ENCODE measurements at regions not wholly inside any gene's neighbourhood (a gene's known extent, or its start where the extent isn't known, plus 50 kb on each side); places are given as distances from the start of the nearest gene placed in this dataset.

- Histone ChIP-seq H3K36me3 (no peaks in the 10 kb centered on the region), H3K4me3 (no peak overlapping the region), H3K4me1 (peaks cover 0 to 19% (median 0%) of the 10 kb centered on the region in 3 donors), H3K27ac (peak overlapping the region in 1 of 4 donors; percentile 35), H3K27me3 (no peaks in the 10 kb centered on the region), H3K9me3 (no peaks in the 10 kb centered on the region)
- WGBS, 2 donors (ENCODE audit: low coverage in 1 of 2) = 58 to 71% methylated on average over 4 to 5 of the region's 5 CpGs
- no peak for ATAC-seq
- no peak for TF ChIP-seq EP300 (IDR thresholded peaks at IDR 0.05)
- no peak for TF ChIP-seq CTCF (IDR thresholded peaks at IDR 0.05)
- TF ChIP-seq POLR2AphosphoS5 (IDR thresholded peaks at IDR 0.05) = no peak
- TF ChIP-seq POLR2A (IDR thresholded peaks at IDR 0.05) = no peak
Measured at GRCh38 chr11:134915881-134916280, 503.8 kb upstream of the B3GAT1 start.

GRCh38 chr11:134915212-134915611 is 503.2 kb upstream of the B3GAT1 start:
- Histone ChIP-seq H3K27me3 (no peaks in the 10 kb centered on the region), H3K36me3 (no peaks in the 10 kb centered on the region), H3K4me3 (no peak overlapping the region), H3K27ac (peak overlapping the region in 1 of 4 donors; percentile 35), H3K4me1 (peaks cover 0 to 19% (median 0%) of the 10 kb centered on the region in 3 donors), H3K9me3 (no peaks in the 10 kb centered on the region)
- TF ChIP-seq EP300 (IDR thresholded peaks at IDR 0.05) = no peak
- peak; percentile 34 for TF ChIP-seq POLR2AphosphoS5 (IDR thresholded peaks at IDR 0.05)
- no peak for TF ChIP-seq POLR2A (IDR thresholded peaks at IDR 0.05)
- no peak for TF ChIP-seq CTCF (IDR thresholded peaks at IDR 0.05)
- 21 to 46% methylated on average over 4 to 8 of the region's 8 CpGs for WGBS, 2 donors (ENCODE audit: low coverage in 1 of 2)
- peak; percentile 84 for ATAC-seq

- Histone ChIP-seq H3K4me3 (no peak overlapping the region), H3K36me3 (no peaks in the 10 kb centered on the region), H3K4me1 (peaks cover 0 to 19% (median 0%) of the 10 kb centered on the region in 3 donors), H3K27me3 (no peaks in the 10 kb centered on the region), H3K27ac (no peak overlapping the region), H3K9me3 (no peaks in the 10 kb centered on the region)
- 81 to 96% methylated on average over 3 to 9 of the region's 12 CpGs for WGBS, 2 donors (ENCODE audit: low coverage in 1 of 2)
- TF ChIP-seq EP300 (IDR thresholded peaks at IDR 0.05) (no peak), POLR2AphosphoS5 (IDR thresholded peaks at IDR 0.05) (no peak), CTCF (IDR thresholded peaks at IDR 0.05) (no peak)
- ATAC-seq = no peak
Measured at GRCh38 chr11:134913999-134914590, 502.1 kb upstream of the B3GAT1 start.

- no peak for TF ChIP-seq POLR2A (IDR thresholded peaks at IDR 0.05)
- TF ChIP-seq EP300 (IDR thresholded peaks at IDR 0.05) = no peak
- no peak for TF ChIP-seq CTCF (IDR thresholded peaks at IDR 0.05)
- TF ChIP-seq POLR2AphosphoS5 (IDR thresholded peaks at IDR 0.05) = no peak
- Histone ChIP-seq H3K27me3 (no peaks in the 10 kb centered on the region), H3K9me3 (no peaks in the 10 kb centered on the region), H3K4me1 (peaks cover 0 to 19% (median 0%) of the 10 kb centered on the region in 3 donors), H3K36me3 (no peaks in the 10 kb centered on the region), H3K4me3 (no peak overlapping the region), H3K27ac (no peak overlapping the region)
- 88% methylated on average over 17 of the region's 18 CpGs; no CpG with 5 or more reads in 1 of the 2 donors for WGBS, 2 donors (ENCODE audit: low coverage in 1 of 2)
- no peak for ATAC-seq
Measured at GRCh38 chr11:134913391-134913790, 501.3 kb upstream of the B3GAT1 start.

- H3K9me3 ChIP-seq = no peaks in the 10 kb centered on the region
- peaks cover 0 to 19% (median 0%) of the 10 kb centered on the region in 3 donors for H3K4me1 ChIP-seq
- H3K27ac ChIP-seq = no peak overlapping the region
- H3K4me3 ChIP-seq = no peak overlapping the region
- peaks cover 4% of the 10 kb centered on the region for H3K27me3 ChIP-seq
- ATAC-seq = no peak
- H3K36me3 ChIP-seq = no peaks in the 10 kb centered on the region
- TF ChIP-seq POLR2AphosphoS5 (IDR thresholded peaks at IDR 0.05) = no peak
- no peak for TF ChIP-seq EP300 (IDR thresholded peaks at IDR 0.05)
- no peak for TF ChIP-seq CTCF (IDR thresholded peaks at IDR 0.05)
- no peak for TF ChIP-seq POLR2A (IDR thresholded peaks at IDR 0.05)
- WGBS, 2 donors (ENCODE audit: low coverage in 1 of 2) = 77 to 87% methylated on average over 7 to 8 of the region's 9 CpGs
Measured at GRCh38 chr11:134911514-134912180, 499.6 kb upstream of the B3GAT1 start.
